ENCODE measurements at regions not wholly inside any gene's neighbourhood (a gene's known extent, or its start where the extent isn't known, plus 50 kb on each side); places are given as distances from the start of the nearest gene placed in this dataset.

DNA sequence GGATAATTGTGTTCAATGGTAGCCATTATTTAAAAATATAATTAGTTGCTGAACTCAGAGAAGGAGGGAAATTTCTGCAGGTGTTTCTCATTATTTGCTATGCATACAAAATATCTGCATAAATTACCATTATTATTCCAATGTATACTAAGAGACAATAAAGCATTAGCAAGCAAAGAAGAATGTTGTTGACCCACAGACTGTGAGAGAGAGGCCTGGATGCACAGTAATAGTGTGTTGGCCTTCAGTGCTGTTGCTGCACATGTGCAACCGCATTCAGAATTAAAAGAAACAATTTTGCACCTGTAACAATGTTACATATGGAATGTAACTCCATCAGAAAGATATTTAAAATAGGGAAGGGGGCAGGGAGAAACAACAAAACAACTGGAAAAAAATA, 155.6 kb upstream of the KCNH8 start:
- Mint-ChIP-seq H3K9me3 (peaks cover 22 to 29% of the 10 kb centered on the region in 2 experiments), H3K4me3 (peak overlapping the region in 1 of 2 experiments; percentile 47; a peak in 2 of 5 replicates), H3K27me3 (ENCODE audit: low read depth) (no peaks in the 10 kb centered on the region), H3K4me1 (peaks cover 23 to 40% of the 10 kb centered on the region in 2 experiments), H3K36me3 (ENCODE audit: insufficient read depth in 1 of 3, low read depth in 3 of 3) (peaks cover 21 to 28% (median 25%) of the 10 kb centered on the region in 3 experiments), H3K27ac (peak overlapping the region; percentile 90 to 99 (median 97))
- H3K4me2 ChIP-seq (ENCODE audit: insufficient read depth, insufficient read length, low read length), result peak overlapping the region; percentile 44
- no peak overlapping the region for H2BK120ac ChIP-seq (ENCODE audit: low read depth, low read length, poor library complexity, severe bottlenecking)
- H3K9me3 ChIP-seq (ENCODE audit: control insufficient read depth, low read depth, low read length), result no peaks in the 10 kb centered on the region
- no peaks in the 10 kb centered on the region for H3K23me2 ChIP-seq (ENCODE audit: insufficient read length, low read depth, low read length, poor library complexity, severe bottlenecking)
- H4K5ac ChIP-seq (ENCODE audit: insufficient read length, low read depth, low read length), result no peak overlapping the region
- no peak overlapping the region for H3K27ac ChIP-seq (ENCODE audit: insufficient read length, low read depth, low read length)
- H3K9ac ChIP-seq (ENCODE audit: extremely low read depth, insufficient read length, low read length), result no peak overlapping the region
- H4K20me1 ChIP-seq (ENCODE audit: control insufficient read depth, insufficient read depth, insufficient read length), result no peaks in the 10 kb centered on the region
- no peak overlapping the region for H3K14ac ChIP-seq (ENCODE audit: insufficient read depth, low read length)
- H3T11ph ChIP-seq (ENCODE audit: low read length), result no peak overlapping the region
- H2BK5ac ChIP-seq (ENCODE audit: insufficient read length, low read length), result no peak overlapping the region
- no peaks in the 10 kb centered on the region for H3K27me3 ChIP-seq (ENCODE audit: insufficient read depth, low read length)
- no peak overlapping the region for H3K56ac ChIP-seq (ENCODE audit: insufficient read length, low read depth, low read length)
- H3K79me2 ChIP-seq (ENCODE audit: insufficient read depth, low read length), result no peaks in the 10 kb centered on the region
- H2AK5ac ChIP-seq (ENCODE audit: insufficient read length, low read length), result no peak overlapping the region
- H3K79me1 ChIP-seq (ENCODE audit: insufficient read depth, low read depth, low read length, poor library complexity, severe bottlenecking), result no peaks in the 10 kb centered on the region
- no peak overlapping the region for H3K4ac ChIP-seq (ENCODE audit: low read depth, low read length)
- H2BK15ac ChIP-seq (ENCODE audit: low read depth, low read length), result no peak overlapping the region
- TF ChIP-seq, protein P1, sequence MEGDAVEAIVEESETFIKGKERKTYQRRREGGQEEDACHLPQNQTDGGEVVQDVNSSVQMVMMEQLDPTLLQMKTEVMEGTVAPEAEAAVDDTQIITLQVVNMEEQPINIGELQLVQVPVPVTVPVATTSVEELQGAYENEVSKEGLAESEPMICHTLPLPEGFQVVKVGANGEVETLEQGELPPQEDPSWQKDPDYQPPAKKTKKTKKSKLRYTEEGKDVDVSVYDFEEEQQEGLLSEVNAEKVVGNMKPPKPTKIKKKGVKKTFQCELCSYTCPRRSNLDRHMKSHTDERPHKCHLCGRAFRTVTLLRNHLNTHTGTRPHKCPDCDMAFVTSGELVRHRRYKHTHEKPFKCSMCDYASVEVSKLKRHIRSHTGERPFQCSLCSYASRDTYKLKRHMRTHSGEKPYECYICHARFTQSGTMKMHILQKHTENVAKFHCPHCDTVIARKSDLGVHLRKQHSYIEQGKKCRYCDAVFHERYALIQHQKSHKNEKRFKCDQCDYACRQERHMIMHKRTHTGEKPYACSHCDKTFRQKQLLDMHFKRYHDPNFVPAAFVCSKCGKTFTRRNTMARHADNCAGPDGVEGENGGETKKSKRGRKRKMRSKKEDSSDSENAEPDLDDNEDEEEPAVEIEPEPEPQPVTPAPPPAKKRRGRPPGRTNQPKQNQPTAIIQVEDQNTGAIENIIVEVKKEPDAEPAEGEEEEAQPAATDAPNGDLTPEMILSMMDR (conservative IDR thresholded peaks at IDR 0.05), result no peak
- H3K4me1 ChIP-seq (ENCODE audit: insufficient read depth, low read length), result peaks cover 4% of the 10 kb centered on the region; the same call in 1 of the 2 replicates
- no peak overlapping the region for H3K23ac ChIP-seq (ENCODE audit: insufficient read length, low read depth, low read length)
- no peak overlapping the region for H2BK20ac ChIP-seq (ENCODE audit: low read depth, low read length, poor library complexity, severe bottlenecking)
- H2AFZ ChIP-seq (ENCODE audit: low read length), result no peak overlapping the region
- no CpG with 5 or more reads among the region's 1 CpG for WGBS (ENCODE audit: extremely low coverage, insufficient read length, low lambda C conversion rate)
- no peak overlapping the region for H3K18ac ChIP-seq (ENCODE audit: insufficient read length, low read depth, low read length)
- no peak overlapping the region for H4K8ac ChIP-seq (replicated peaks; ENCODE audit: insufficient read length, low read depth, low read length)
- H2BK12ac ChIP-seq (ENCODE audit: insufficient read length, low read depth, low read length), result no peak overlapping the region
- DNase-seq, result no peak
- H4K91ac ChIP-seq (ENCODE audit: insufficient read length, low read depth, low read length), result no peak overlapping the region
